ENCODE measurements at regions not wholly inside any gene's neighbourhood (a gene's known extent, or its start where the extent isn't known, plus 50 kb on each side); places are given as distances from the start of the nearest gene placed in this dataset.

GRCh38 chr5:62256161-62257019 is 49.6 kb upstream of the KIF2A start:
- Histone ChIP-seq H3K79me2 (ENCODE audit: low read length) (no peaks in the 10 kb centered on the region), H3K9me3 (ENCODE audit: insufficient read depth, low read length) (no peaks in the 10 kb centered on the region), H3K9ac (ENCODE audit: low read length) (no peak overlapping the region), H3K27me3 (ENCODE audit: low read depth, low read length) (no peaks in the 10 kb centered on the region), H4K20me1 (ENCODE audit: insufficient read depth, low read length) (no peaks in the 10 kb centered on the region), H3K27ac (ENCODE audit: low read length) (no peak overlapping the region), H3K4me1 (ENCODE audit: low read length) (peaks cover 10% of the 10 kb centered on the region), H3K4me3 (ENCODE audit: low read length) (peak overlapping the region; percentile 10; the same call in 1 of the 2 replicates), H3K36me3 (replicated peaks; ENCODE audit: low read depth, low read length) (no peaks in the 10 kb centered on the region), H2AFZ (ENCODE audit: low read depth, low read length) (peak overlapping the region; percentile 99), H3K4me2 (ENCODE audit: low read length) (peak overlapping the region; percentile 45)
- TF ChIP-seq CTCF (IDR thresholded peaks at IDR 0.05; ENCODE audit: low read depth, low read length) (no peak), EZH2phosphoT487 (IDR thresholded peaks at IDR 0.05; ENCODE audit: low read depth) (no peak)

Measured in OCI-LY3 (cell line).